Prostate gland (tissue), 2 donors: ENCODE measurements at regions not wholly inside any gene's neighbourhood (a gene's known extent, or its start where the extent isn't known, plus 50 kb on each side); places are given as distances from the start of the nearest gene placed in this dataset.

ENCODE experiments used
- DNase-seq: peaks from one replicate; pipeline ENCODE4 v3.0.0-alpha.2; 2019; ENCODE audit warnings: low spot score
- H3K27ac ChIP-seq, 2 donors: fragments of 200-600 bp; sonication (generic); 2 replicates each; pipeline ENCODE4 v1.5.1; 2017 to 2019
- H3K27me3 ChIP-seq: fragments of 200-600 bp; sonication (generic); replicated peaks from 2 replicates; pipeline ENCODE4 v1.5.1; 2019; ENCODE audit not compliant: insufficient read depth
- H3K36me3 ChIP-seq, 2 donors: fragments of 200-600 bp; sonication (generic); 1 replicate in 1 of 2; 2 replicates in 1 of 2; pipeline versions ENCODE4 v1.5.1 to v1.8.1; 2017 to 2019
- H3K4me1 ChIP-seq: fragments of 200-600 bp; sonication (generic); replicated peaks from 2 replicates; pipeline ENCODE4 v1.5.1; 2019
- H3K4me3 ChIP-seq, 2 donors: fragments of 200-600 bp; sonication (generic); 2 replicates each; pipeline ENCODE4 v1.5.1; 2017 to 2019
- H3K9me3 ChIP-seq: fragments of 200-600 bp; sonication (generic); 2 replicates; pipeline ENCODE4 v1.5.1; 2017
- CTCF ChIP-seq, 4 experiments: fragments of 200-600 bp in 2 of 4; fragments of 450-650 bp in 2 of 4; sonication (generic) in 2 of 4; IDR thresholded peaks; 1 replicate in 3 of 4; 2 replicates in 1 of 4; pipeline ENCODE4 v1.5.1; 2016 to 2019; ENCODE audit warnings: antibody characterized with exemption in 4 of 4, mild to moderate bottlenecking in 2 of 4, moderate library complexity in 2 of 4
- POLR2A ChIP-seq: fragments of 450-650 bp; IDR thresholded peaks from one replicate; pipeline ENCODE4 v1.6.1; 2016; ENCODE audit warnings: antibody characterized with exemption, mild to moderate bottlenecking
- POLR2AphosphoS5 ChIP-seq: sonication (generic); formaldehyde crosslinking; IDR thresholded peaks from one replicate; pipeline ENCODE4 v1.6.1; 2017; ENCODE audit warnings: antibody characterized with exemption
- WGBS: methylation state at CpG from one replicate; pipeline ENCODE4 v1.1.5; 2018; 5-methylcytosine and 5-hydroxymethylcytosine counted together
- intact Hi-C: fragments of 100-400 bp; cut with DNase I; formaldehyde crosslinking; loops from one replicate; pipeline ENCODE4 v1.14.2; 2022

GRCh38 chr2:66962716-66963115, 434.4 kb upstream of the ETAA1 start:
- H3K27ac ChIP-seq: no peak overlapping the region
- 52% methylated on average over 3 of the region's 3 CpGs for WGBS

GRCh38 chr2:66966631-66967030, 430.5 kb upstream of the ETAA1 start:
- Histone ChIP-seq H3K4me1 (no peaks in the 10 kb centered on the region), H3K27me3 (no peaks in the 10 kb centered on the region), H3K4me3 (no peak overlapping the region), H3K36me3 (no peaks in the 10 kb centered on the region), H3K27ac (no peak overlapping the region), H3K9me3 (no peaks in the 10 kb centered on the region)
- intact Hi-C loops: no loop called here
- no peak for DNase-seq
- 86% methylated on average over 3 of the region's 3 CpGs for WGBS
- TF ChIP-seq CTCF (IDR thresholded peaks at IDR 0.05): no peak
- no peak for TF ChIP-seq POLR2A
- TF ChIP-seq POLR2AphosphoS5: no peak

More at GRCh38 chr2:66962716-66963115, 434.4 kb upstream of the ETAA1 start:
- intact Hi-C loops: no loop called here
- Histone ChIP-seq H3K4me1 (no peaks in the 10 kb centered on the region), H3K36me3 (no peaks in the 10 kb centered on the region), H3K4me3 (no peak overlapping the region), H3K27me3 (no peaks in the 10 kb centered on the region), H3K9me3 (no peaks in the 10 kb centered on the region)
- TF ChIP-seq POLR2AphosphoS5 (no peak), CTCF (IDR thresholded peaks at IDR 0.05) (no peak), POLR2A (no peak)
- DNase-seq: no peak

- H3K27ac ChIP-seq: no peak overlapping the region
- no peaks in the 10 kb centered on the region for H3K27me3 ChIP-seq
- 77% methylated on average over 3 of the region's 3 CpGs for WGBS
- intact Hi-C loops: no loop called here
- no peaks in the 10 kb centered on the region for H3K36me3 ChIP-seq
- no peaks in the 10 kb centered on the region for H3K9me3 ChIP-seq
- TF ChIP-seq POLR2A (no peak), POLR2AphosphoS5 (no peak), CTCF (IDR thresholded peaks at IDR 0.05) (no peak)
- H3K4me1 ChIP-seq: no peaks in the 10 kb centered on the region
- no peak for DNase-seq
- H3K4me3 ChIP-seq: no peak overlapping the region
Observed at GRCh38 chr2:66968946-66969345, 428.2 kb upstream of the ETAA1 start.

GRCh38 chr2:66981074-66981473, 416.1 kb upstream of the ETAA1 start:
- Histone ChIP-seq H3K27ac (no peak overlapping the region), H3K27me3 (no peaks in the 10 kb centered on the region), H3K4me3 (no peak overlapping the region), H3K4me1 (no peaks in the 10 kb centered on the region), H3K36me3 (no peaks in the 10 kb centered on the region), H3K9me3 (no peaks in the 10 kb centered on the region)
- intact Hi-C loops: no loop called here
- 30% methylated on average over 2 of the region's 2 CpGs for WGBS
- no peak for DNase-seq
- TF ChIP-seq POLR2AphosphoS5 (no peak), CTCF (IDR thresholded peaks at IDR 0.05) (no peak), POLR2A (no peak)

- Histone ChIP-seq H3K36me3 (no peaks in the 10 kb centered on the region), H3K9me3 (no peaks in the 10 kb centered on the region), H3K4me3 (no peak overlapping the region), H3K27ac (no peak overlapping the region), H3K27me3 (no peaks in the 10 kb centered on the region), H3K4me1 (no peaks in the 10 kb centered on the region)
- TF ChIP-seq CTCF (IDR thresholded peaks at IDR 0.05): no peak
- TF ChIP-seq POLR2A: no peak
- no peak for TF ChIP-seq POLR2AphosphoS5
- DNase-seq: no peak
- intact Hi-C loops: no loop called here
Observed at GRCh38 chr2:66982766-66983165, 414.4 kb upstream of the ETAA1 start.
